PFSK-1 (cell line): ENCODE measurements at regions not wholly inside any gene's neighbourhood (a gene's known extent, or its start where the extent isn't known, plus 50 kb on each side); places are given as distances from the start of the nearest gene placed in this dataset.

Source experiments
- FOXP2 ChIP-seq: optimal IDR thresholded peaks from 2 replicates; pipeline ENCODE3; 2011; ENCODE audit warnings: borderline replicate concordance, control low read depth, inconsistent platforms; ENCODE audit not compliant: insufficient read depth; ENCODE audit errors: extremely low read length, extremely low read depth
- POLR2AphosphoS5 ChIP-seq: IDR thresholded peaks from 2 replicates; pipeline ENCODE4 v1.6.1; 2012; ENCODE audit warnings: low read depth, mild to moderate bottlenecking, control low read depth, low read length, moderate library complexity
- SIN3A ChIP-seq: IDR thresholded peaks from 2 replicates; pipeline ENCODE4 v1.6.1; 2012; ENCODE audit warnings: mild to moderate bottlenecking, low read length, moderate library complexity, borderline replicate concordance; ENCODE audit not compliant: insufficient read depth
- TAF1 ChIP-seq: IDR thresholded peaks from 2 replicates; pipeline ENCODE4 v1.6.1; 2012; ENCODE audit warnings: low read length, control low read depth, borderline replicate concordance; ENCODE audit not compliant: insufficient read depth
- TF ChIP-seq, protein P1 (sequence below), 2 experiments: IDR thresholded peaks; 2 replicates each; pipeline versions ENCODE4 v1.6.1 to v1.8.0; 2011 to 2012; ENCODE audit warnings: low read depth in 2 of 2, low read length in 2 of 2, control low read depth in 1 of 2, inconsistent platforms in 1 of 2, mild to moderate bottlenecking in 1 of 2, moderate library complexity in 1 of 2; ENCODE audit not compliant: insufficient read depth in 1 of 2

GRCh38 chr3:30521156-30521715, 85.2 kb upstream of the TGFBR2 start:
- no peak for TF ChIP-seq POLR2AphosphoS5
- TF ChIP-seq SIN3A = no peak
- TF ChIP-seq, protein P1, sequence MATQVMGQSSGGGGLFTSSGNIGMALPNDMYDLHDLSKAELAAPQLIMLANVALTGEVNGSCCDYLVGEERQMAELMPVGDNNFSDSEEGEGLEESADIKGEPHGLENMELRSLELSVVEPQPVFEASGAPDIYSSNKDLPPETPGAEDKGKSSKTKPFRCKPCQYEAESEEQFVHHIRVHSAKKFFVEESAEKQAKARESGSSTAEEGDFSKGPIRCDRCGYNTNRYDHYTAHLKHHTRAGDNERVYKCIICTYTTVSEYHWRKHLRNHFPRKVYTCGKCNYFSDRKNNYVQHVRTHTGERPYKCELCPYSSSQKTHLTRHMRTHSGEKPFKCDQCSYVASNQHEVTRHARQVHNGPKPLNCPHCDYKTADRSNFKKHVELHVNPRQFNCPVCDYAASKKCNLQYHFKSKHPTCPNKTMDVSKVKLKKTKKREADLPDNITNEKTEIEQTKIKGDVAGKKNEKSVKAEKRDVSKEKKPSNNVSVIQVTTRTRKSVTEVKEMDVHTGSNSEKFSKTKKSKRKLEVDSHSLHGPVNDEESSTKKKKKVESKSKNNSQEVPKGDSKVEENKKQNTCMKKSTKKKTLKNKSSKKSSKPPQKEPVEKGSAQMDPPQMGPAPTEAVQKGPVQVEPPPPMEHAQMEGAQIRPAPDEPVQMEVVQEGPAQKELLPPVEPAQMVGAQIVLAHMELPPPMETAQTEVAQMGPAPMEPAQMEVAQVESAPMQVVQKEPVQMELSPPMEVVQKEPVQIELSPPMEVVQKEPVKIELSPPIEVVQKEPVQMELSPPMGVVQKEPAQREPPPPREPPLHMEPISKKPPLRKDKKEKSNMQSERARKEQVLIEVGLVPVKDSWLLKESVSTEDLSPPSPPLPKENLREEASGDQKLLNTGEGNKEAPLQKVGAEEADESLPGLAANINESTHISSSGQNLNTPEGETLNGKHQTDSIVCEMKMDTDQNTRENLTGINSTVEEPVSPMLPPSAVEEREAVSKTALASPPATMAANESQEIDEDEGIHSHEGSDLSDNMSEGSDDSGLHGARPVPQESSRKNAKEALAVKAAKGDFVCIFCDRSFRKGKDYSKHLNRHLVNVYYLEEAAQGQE (IDR thresholded peaks at IDR 0.05; ENCODE audit: insufficient read depth in 1 of 2, low read depth in 2 of 2, low read length in 2 of 2) = no peak
- no peak for TF ChIP-seq TAF1
- no peak for TF ChIP-seq FOXP2
